Brain microvascular endothelial cell (primary cell): ENCODE measurements at regions not wholly inside any gene's neighbourhood (a gene's known extent, or its start where the extent isn't known, plus 50 kb on each side); places are given as distances from the start of the nearest gene placed in this dataset.

ENCODE experiments used
- DNase-seq: peaks from one replicate; pipeline ENCODE4 v3.0.0-alpha.2; 2020
- H3K27ac ChIP-seq: fragments of 250-450 bp; sonication (Bioruptor Pico); 2 replicates; pipeline ENCODE4 v1.5.1; 2020; ENCODE audit warnings: mild to moderate bottlenecking, moderate library complexity
- H3K27me3 ChIP-seq: fragments of 250-450 bp; sonication (Bioruptor Pico); replicated peaks from 2 replicates; pipeline ENCODE4 v1.5.1; 2020; ENCODE audit warnings: mild to moderate bottlenecking
- H3K36me3 ChIP-seq: fragments of 250-450 bp; sonication (Bioruptor Pico); replicated peaks from 2 replicates; pipeline ENCODE4 v1.5.1; 2020; ENCODE audit warnings: mild to moderate bottlenecking
- H3K4me3 ChIP-seq: 2 replicates; pipeline ENCODE4 v1.5.1; 2011; ENCODE audit warnings: low read depth, mild to moderate bottlenecking, control low read depth, low read length, moderate library complexity
- CTCF ChIP-seq: IDR thresholded peaks from 2 replicates; pipeline ENCODE4 v1.5.1; 2011; ENCODE audit warnings: low read depth, mild to moderate bottlenecking, moderate library complexity, low read length, control low read depth, inconsistent platforms; ENCODE audit errors: missing control alignments
- in situ Hi-C: cut with HindIII; loops from 2 replicates; pipeline ENCODE4 v1.10.0; 2017; ENCODE audit warnings: low sequenced_read_pairs, low pct_ligation_motif_present

DNA sequence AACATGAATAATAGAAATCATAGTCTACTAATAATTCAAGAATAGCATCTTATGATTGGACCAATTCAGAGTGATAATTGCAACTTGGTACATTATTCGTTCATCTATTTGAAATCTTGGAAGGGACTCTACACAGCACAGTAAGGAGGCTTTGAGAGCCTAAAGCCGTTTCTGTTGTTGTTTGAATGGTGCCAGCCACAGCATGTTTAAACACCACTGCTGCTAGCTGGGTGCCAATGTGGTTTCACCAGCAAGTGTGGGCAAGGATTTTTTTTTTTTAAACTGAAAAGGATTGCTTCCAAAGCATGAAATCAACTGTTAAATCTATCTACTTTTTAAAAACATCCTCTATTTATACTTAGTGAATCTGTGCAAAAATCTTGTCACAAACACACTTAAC is 253.9 kb upstream of the MAP3K1 start:
- no peak for TF ChIP-seq CTCF
- in situ Hi-C loops: no loop called here
- Histone ChIP-seq H3K27me3 (no peaks in the 10 kb centered on the region), H3K27ac (no peak overlapping the region), H3K36me3 (no peaks in the 10 kb centered on the region), H3K4me3 (no peak overlapping the region)
- no peak for DNase-seq

- Histone ChIP-seq H3K36me3 (no peaks in the 10 kb centered on the region), H3K4me3 (no peak overlapping the region), H3K27me3 (no peaks in the 10 kb centered on the region), H3K27ac (no peak overlapping the region)
- TF ChIP-seq CTCF: no peak
- in situ Hi-C loops: no loop called here
- DNase-seq: no peak
These were observed 257.1 kb upstream of the MAP3K1 start for GRCh38 chr5:56558131-56558745.

GRCh38 chr5:56557198-56557597 is 258.2 kb upstream of the MAP3K1 start:
- in situ Hi-C loops: no loop called here
- Histone ChIP-seq H3K27ac (no peak overlapping the region), H3K4me3 (no peak overlapping the region), H3K36me3 (no peaks in the 10 kb centered on the region), H3K27me3 (no peaks in the 10 kb centered on the region)
- no peak for DNase-seq
- no peak for TF ChIP-seq CTCF

GRCh38 chr5:56552612-56553268 is 262.6 kb upstream of the MAP3K1 start:
- H3K27ac ChIP-seq: no peak overlapping the region
- in situ Hi-C loops: no loop called here
- TF ChIP-seq CTCF: no peak
- no peak for DNase-seq
- no peak overlapping the region for H3K4me3 ChIP-seq
- no peaks in the 10 kb centered on the region for H3K36me3 ChIP-seq
- no peaks in the 10 kb centered on the region for H3K27me3 ChIP-seq

DNA sequence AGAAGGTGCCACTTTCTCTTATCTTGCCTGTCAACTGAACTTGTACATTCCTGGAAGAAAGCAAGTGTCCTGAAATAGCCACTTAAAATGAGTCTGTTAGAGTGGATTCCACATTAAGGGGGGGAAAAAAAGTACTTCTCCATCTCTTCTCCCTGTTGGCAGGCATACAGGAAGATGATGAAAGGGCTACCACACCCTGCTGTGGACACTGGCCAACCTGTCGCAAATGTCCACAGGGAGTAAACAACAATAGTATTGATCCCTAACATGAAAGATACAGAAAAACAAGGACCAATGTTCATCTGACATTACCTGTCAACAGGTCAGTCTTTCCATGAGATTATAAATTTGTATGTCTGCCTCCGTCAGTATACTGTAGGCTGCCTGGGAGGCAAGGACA is 265.1 kb upstream of the MAP3K1 start:
- in situ Hi-C loops: no loop called here
- H3K27ac ChIP-seq: no peak overlapping the region
- no peak overlapping the region for H3K4me3 ChIP-seq
- DNase-seq: no peak
- no peaks in the 10 kb centered on the region for H3K27me3 ChIP-seq
- no peaks in the 10 kb centered on the region for H3K36me3 ChIP-seq
- no peak for TF ChIP-seq CTCF
